ENCODE measurements at regions not wholly inside any gene's neighbourhood (a gene's known extent, or its start where the extent isn't known, plus 50 kb on each side); places are given as distances from the start of the nearest gene placed in this dataset.
"Not testable (repeated sequence)": the region's sequence is repeated elsewhere in the genome, so short reads cannot be mapped to it uniquely, and the experiment has no call there.

GRCh38 chrY:21706611-21707010 is 171.9 kb downstream of the RBMY1A1 start:
- not testable (repeated sequence) for TF ChIP-seq CTCF (IDR thresholded peaks at IDR 0.05; ENCODE audit: low read length); EZH2 (IDR thresholded peaks at IDR 0.05; ENCODE audit: borderline replicate concordance, low read length)
